GM12891 (cell line): ENCODE measurements at regions not wholly inside any gene's neighbourhood (a gene's known extent, or its start where the extent isn't known, plus 50 kb on each side); places are given as distances from the start of the nearest gene placed in this dataset.

Experiments used
- PAX5 ChIP-seq: IDR thresholded peaks from 2 replicates; pipeline ENCODE4 v1.6.1; 2011; ENCODE audit warnings: low read length, moderate library complexity, mild to moderate bottlenecking; ENCODE audit not compliant: insufficient read depth, severe bottlenecking
- POLR2A ChIP-seq: IDR thresholded peaks from 2 replicates; pipeline ENCODE4 v1.6.1; 2011; ENCODE audit warnings: low read depth, low read length, control low read depth
- POLR2AphosphoS5 ChIP-seq: IDR thresholded peaks from 2 replicates; pipeline ENCODE4 v1.6.1; 2011; ENCODE audit warnings: low read depth, low read length, control low read depth
- SPI1 ChIP-seq: IDR thresholded peaks from 2 replicates; pipeline ENCODE4 v1.6.1; 2011; ENCODE audit warnings: low read depth, low read length, control low read depth
- TAF1 ChIP-seq: IDR thresholded peaks from 2 replicates; pipeline ENCODE4 v1.6.1; 2011; ENCODE audit warnings: low read depth, low read length, control low read depth

- TF ChIP-seq POLR2A (no peak), POLR2AphosphoS5 (no peak), SPI1 (no peak), PAX5 (no peak), TAF1 (no peak)
Observed at GRCh38 chr13:89968470-89968869, 1379.0 kb upstream of the MIR17HG start.
